SK-N-SH treated with all-trans-retinoic acid at 6 μM for 48 hours (cell line): ENCODE measurements at regions not wholly inside any gene's neighbourhood (a gene's known extent, or its start where the extent isn't known, plus 50 kb on each side); places are given as distances from the start of the nearest gene placed in this dataset.

ENCODE experiments used
- ATAC-seq: fragments of 200-7000 bp; cut with Tn5 transposase; 3 replicates; pipeline ENCODE4 v1.9.1; 2020; ENCODE audit warnings: mild to moderate bottlenecking, moderate library complexity
- ARNTL ChIP-seq: fragments of 450-650 bp; formaldehyde crosslinking; IDR thresholded peaks from 2 replicates; pipeline ENCODE4 v1.5.0; 2020; ENCODE audit warnings: low read depth, mild to moderate bottlenecking, moderate library complexity, borderline replicate concordance
- BACH2 ChIP-seq: fragments of 250-450 bp; sonication (Bioruptor Pico); IDR thresholded peaks from 2 replicates; pipeline ENCODE4 v1.9.0; 2021; ENCODE audit warnings: mild to moderate bottlenecking, borderline replicate concordance
- CSDC2 ChIP-seq: fragments of 250-450 bp; sonication (Bioruptor Pico); IDR thresholded peaks from 2 replicates; pipeline ENCODE4 v1.5.0; 2020; ENCODE audit warnings: mild to moderate bottlenecking, moderate library complexity
- ESRRG ChIP-seq: fragments of 250-450 bp; sonication (Bioruptor Pico); IDR thresholded peaks from 2 replicates; pipeline ENCODE4 v1.6.1; 2021; ENCODE audit warnings: mild to moderate bottlenecking
- GLIS3 ChIP-seq: fragments of 250-450 bp; sonication (Bioruptor Pico); IDR thresholded peaks from 2 replicates; pipeline ENCODE4 v1.5.0; 2020; ENCODE audit warnings: mild to moderate bottlenecking, moderate library complexity
- ISL1 ChIP-seq: fragments of 250-450 bp; sonication (Bioruptor Pico); IDR thresholded peaks from 2 replicates; pipeline ENCODE4 v2.1.2; 2022; ENCODE audit warnings: mild to moderate bottlenecking, moderate library complexity
- OSR1 ChIP-seq: fragments of 250-450 bp; sonication (Bioruptor Pico); IDR thresholded peaks from 2 replicates; pipeline ENCODE4 v1.8.0; 2022; ENCODE audit warnings: moderate library complexity, mild to moderate bottlenecking, inconsistent platforms
- PPARA ChIP-seq: fragments of 250-450 bp; sonication (Bioruptor Pico); IDR thresholded peaks from 2 replicates; pipeline ENCODE4 v1.5.0; 2020; ENCODE audit warnings: mild to moderate bottlenecking, borderline replicate concordance
- RARB ChIP-seq: fragments of 250-450 bp; sonication (Bioruptor Pico); IDR thresholded peaks from 2 replicates; pipeline ENCODE4 v1.8.0; 2021; ENCODE audit warnings: mild to moderate bottlenecking, moderate library complexity
- SNAI2 ChIP-seq: fragments of 250-450 bp; sonication (Bioruptor Pico); IDR thresholded peaks from 2 replicates; pipeline ENCODE4 v1.5.0; 2020; ENCODE audit warnings: mild to moderate bottlenecking, moderate library complexity
- TCF4 ChIP-seq: fragments of 250-450 bp; sonication (Bioruptor Pico); IDR thresholded peaks from 2 replicates; pipeline ENCODE4 v1.8.0; 2021; ENCODE audit warnings: mild to moderate bottlenecking, moderate library complexity, borderline replicate concordance
- TOX ChIP-seq: fragments of 250-450 bp; sonication (Bioruptor Pico); IDR thresholded peaks from 2 replicates; pipeline ENCODE4 v1.8.0; 2021; ENCODE audit warnings: mild to moderate bottlenecking, moderate library complexity, borderline replicate concordance
- ZC3H10 ChIP-seq: fragments of 250-450 bp; sonication (Bioruptor Pico); IDR thresholded peaks from 2 replicates; pipeline ENCODE4 v1.5.1; 2021; ENCODE audit warnings: mild to moderate bottlenecking, moderate library complexity
- ZFP30 ChIP-seq: fragments of 450-650 bp; formaldehyde crosslinking; IDR thresholded peaks from 2 replicates; pipeline ENCODE4 v1.5.0; 2022; ENCODE audit warnings: mild to moderate bottlenecking, moderate library complexity
- ZNF565 ChIP-seq: fragments of 450-650 bp; formaldehyde crosslinking; conservative IDR thresholded peaks from 2 replicates; pipeline ENCODE4 v1.5.0; 2020; ENCODE audit warnings: low read depth, mild to moderate bottlenecking, moderate library complexity
- ZNF70 ChIP-seq: fragments of 450-650 bp; formaldehyde crosslinking; IDR thresholded peaks from 2 replicates; pipeline ENCODE4 v1.5.0; 2020; ENCODE audit warnings: mild to moderate bottlenecking, moderate library complexity
- ZNF8 ChIP-seq: fragments of 450-650 bp; formaldehyde crosslinking; IDR thresholded peaks from 2 replicates; pipeline ENCODE4 v1.5.0; 2020; ENCODE audit warnings: mild to moderate bottlenecking, moderate library complexity
- TF ChIP-seq, protein P1 (sequence below): fragments of 250-450 bp; sonication (Bioruptor Pico); IDR thresholded peaks from 2 replicates; pipeline ENCODE4 v1.5.1; 2020; ENCODE audit warnings: low read depth, mild to moderate bottlenecking, moderate library complexity
- TF ChIP-seq, protein P2 (sequence below): fragments of 250-450 bp; sonication (Bioruptor Pico); IDR thresholded peaks from 2 replicates; pipeline ENCODE4 v1.5.0; 2020; ENCODE audit warnings: mild to moderate bottlenecking, moderate library complexity
- TF ChIP-seq, protein P3 (sequence below): fragments of 250-450 bp; sonication (Bioruptor Pico); IDR thresholded peaks from 2 replicates; pipeline ENCODE4 v1.8.0; 2021; ENCODE audit warnings: low read depth, mild to moderate bottlenecking, moderate library complexity, borderline replicate concordance
- TF ChIP-seq, protein P4 (sequence below): fragments of 250-450 bp; sonication (Bioruptor Pico); IDR thresholded peaks from 2 replicates; pipeline ENCODE4 v1.5.1; 2021; ENCODE audit warnings: mild to moderate bottlenecking, moderate library complexity
- TF ChIP-seq, protein P5 (sequence below): fragments of 250-450 bp; sonication (Bioruptor Pico); IDR thresholded peaks from 2 replicates; pipeline ENCODE4 v1.8.0; 2020; ENCODE audit warnings: mild to moderate bottlenecking, moderate library complexity, borderline replicate concordance

DNA sequence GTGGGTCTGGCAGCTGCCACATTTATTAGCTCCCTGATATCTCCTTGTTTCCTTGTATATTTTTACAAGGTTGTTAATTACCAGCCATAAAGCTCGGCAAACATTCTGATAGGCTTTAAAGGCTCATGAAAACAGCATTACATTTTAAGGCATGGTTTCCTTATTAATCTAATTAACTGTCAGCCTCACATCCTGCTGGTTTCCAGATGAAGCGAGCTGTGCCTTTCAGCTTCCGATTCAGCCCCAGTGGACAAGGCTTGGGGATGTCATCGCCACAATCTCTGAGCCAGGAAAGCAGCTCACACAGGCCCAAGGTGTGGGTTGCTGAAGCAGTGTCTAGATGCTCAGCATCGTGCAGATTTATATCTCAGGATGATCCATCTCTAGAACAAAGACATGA, 66.0 kb upstream of the RALY start:
- TF ChIP-seq TCF4 = peak; percentile 62
- 0 out of 2 replicates have a peak, but pooled peaks have one; percentile 3 for TF ChIP-seq ZNF8 (CRISPR knock-in tag)
- no peak for TF ChIP-seq ZNF565 (CRISPR knock-in tag)
- peak; percentile 36; the same call in 1 of the 3 replicates for ATAC-seq

DNA sequence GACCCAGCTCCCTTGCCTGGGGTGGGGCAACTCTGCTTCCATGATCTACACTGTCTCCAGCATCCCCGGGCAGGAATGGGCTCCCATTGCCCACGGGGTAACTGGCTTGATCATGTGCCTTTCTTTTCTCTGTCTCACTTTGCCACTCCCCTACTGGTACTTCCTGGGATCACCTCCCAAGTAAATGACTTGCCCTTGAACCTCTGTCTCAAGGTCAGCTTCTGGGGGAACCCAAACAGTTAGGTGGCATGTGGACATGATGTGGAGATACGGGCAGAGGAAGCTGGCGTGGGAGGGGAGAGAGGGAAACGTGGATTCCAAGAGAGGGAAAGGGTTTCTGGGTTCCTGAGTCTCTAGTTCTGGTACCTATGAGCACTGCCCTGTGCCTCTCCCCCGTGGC, 63.8 kb upstream of the RALY start:
- TF ChIP-seq ISL1 = no peak
- no peak for TF ChIP-seq RARB
- TF ChIP-seq TOX = no peak
- no peak for TF ChIP-seq ZNF70 (CRISPR knock-in tag)
- TF ChIP-seq ZC3H10 = no peak
- TF ChIP-seq, protein P1, sequence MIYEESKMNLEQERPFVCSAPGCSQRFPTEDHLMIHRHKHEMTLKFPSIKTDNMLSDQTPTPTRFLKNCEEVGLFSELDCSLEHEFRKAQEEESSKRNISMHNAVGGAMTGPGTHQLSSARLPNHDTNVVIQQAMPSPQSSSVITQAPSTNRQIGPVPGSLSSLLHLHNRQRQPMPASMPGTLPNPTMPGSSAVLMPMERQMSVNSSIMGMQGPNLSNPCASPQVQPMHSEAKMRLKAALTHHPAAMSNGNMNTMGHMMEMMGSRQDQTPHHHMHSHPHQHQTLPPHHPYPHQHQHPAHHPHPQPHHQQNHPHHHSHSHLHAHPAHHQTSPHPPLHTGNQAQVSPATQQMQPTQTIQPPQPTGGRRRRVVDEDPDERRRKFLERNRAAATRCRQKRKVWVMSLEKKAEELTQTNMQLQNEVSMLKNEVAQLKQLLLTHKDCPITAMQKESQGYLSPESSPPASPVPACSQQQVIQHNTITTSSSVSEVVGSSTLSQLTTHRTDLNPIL = no peak
- TF ChIP-seq, protein P2, sequence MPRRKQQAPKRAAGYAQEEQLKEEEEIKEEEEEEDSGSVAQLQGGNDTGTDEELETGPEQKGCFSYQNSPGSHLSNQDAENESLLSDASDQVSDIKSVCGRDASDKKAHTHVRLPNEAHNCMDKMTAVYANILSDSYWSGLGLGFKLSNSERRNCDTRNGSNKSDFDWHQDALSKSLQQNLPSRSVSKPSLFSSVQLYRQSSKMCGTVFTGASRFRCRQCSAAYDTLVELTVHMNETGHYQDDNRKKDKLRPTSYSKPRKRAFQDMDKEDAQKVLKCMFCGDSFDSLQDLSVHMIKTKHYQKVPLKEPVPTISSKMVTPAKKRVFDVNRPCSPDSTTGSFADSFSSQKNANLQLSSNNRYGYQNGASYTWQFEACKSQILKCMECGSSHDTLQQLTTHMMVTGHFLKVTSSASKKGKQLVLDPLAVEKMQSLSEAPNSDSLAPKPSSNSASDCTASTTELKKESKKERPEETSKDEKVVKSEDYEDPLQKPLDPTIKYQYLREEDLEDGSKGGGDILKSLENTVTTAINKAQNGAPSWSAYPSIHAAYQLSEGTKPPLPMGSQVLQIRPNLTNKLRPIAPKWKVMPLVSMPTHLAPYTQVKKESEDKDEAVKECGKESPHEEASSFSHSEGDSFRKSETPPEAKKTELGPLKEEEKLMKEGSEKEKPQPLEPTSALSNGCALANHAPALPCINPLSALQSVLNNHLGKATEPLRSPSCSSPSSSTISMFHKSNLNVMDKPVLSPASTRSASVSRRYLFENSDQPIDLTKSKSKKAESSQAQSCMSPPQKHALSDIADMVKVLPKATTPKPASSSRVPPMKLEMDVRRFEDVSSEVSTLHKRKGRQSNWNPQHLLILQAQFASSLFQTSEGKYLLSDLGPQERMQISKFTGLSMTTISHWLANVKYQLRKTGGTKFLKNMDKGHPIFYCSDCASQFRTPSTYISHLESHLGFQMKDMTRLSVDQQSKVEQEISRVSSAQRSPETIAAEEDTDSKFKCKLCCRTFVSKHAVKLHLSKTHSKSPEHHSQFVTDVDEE = no peak
- no peak for TF ChIP-seq ARNTL
- TF ChIP-seq ZFP30 (CRISPR knock-in tag) = no peak
- no peak for TF ChIP-seq OSR1 (CRISPR knock-in tag)
- TF ChIP-seq BACH2 (CRISPR knock-in tag) = no peak
- TF ChIP-seq CSDC2 = no peak
- TF ChIP-seq GLIS3 = no peak
- TF ChIP-seq TCF4 = no peak
- TF ChIP-seq, protein P3, sequence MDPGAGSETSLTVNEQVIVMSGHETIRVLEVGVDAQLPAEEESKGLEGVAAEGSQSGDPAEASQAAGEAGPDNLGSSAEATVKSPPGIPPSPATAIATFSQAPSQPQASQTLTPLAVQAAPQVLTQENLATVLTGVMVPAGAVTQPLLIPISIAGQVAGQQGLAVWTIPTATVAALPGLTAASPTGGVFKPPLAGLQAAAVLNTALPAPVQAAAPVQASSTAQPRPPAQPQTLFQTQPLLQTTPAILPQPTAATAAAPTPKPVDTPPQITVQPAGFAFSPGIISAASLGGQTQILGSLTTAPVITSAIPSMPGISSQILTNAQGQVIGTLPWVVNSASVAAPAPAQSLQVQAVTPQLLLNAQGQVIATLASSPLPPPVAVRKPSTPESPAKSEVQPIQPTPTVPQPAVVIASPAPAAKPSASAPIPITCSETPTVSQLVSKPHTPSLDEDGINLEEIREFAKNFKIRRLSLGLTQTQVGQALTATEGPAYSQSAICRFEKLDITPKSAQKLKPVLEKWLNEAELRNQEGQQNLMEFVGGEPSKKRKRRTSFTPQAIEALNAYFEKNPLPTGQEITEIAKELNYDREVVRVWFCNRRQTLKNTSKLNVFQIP = no peak
- TF ChIP-seq, protein P4, sequence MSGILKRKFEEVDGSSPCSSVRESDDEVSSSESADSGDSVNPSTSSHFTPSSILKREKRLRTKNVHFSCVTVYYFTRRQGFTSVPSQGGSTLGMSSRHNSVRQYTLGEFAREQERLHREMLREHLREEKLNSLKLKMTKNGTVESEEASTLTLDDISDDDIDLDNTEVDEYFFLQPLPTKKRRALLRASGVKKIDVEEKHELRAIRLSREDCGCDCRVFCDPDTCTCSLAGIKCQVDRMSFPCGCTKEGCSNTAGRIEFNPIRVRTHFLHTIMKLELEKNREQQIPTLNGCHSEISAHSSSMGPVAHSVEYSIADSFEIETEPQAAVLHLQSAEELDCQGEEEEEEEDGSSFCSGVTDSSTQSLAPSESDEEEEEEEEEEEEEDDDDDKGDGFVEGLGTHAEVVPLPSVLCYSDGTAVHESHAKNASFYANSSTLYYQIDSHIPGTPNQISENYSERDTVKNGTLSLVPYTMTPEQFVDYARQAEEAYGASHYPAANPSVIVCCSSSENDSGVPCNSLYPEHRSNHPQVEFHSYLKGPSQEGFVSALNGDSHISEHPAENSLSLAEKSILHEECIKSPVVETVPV (CRISPR knock-in tag) = no peak
- TF ChIP-seq, protein P5, sequence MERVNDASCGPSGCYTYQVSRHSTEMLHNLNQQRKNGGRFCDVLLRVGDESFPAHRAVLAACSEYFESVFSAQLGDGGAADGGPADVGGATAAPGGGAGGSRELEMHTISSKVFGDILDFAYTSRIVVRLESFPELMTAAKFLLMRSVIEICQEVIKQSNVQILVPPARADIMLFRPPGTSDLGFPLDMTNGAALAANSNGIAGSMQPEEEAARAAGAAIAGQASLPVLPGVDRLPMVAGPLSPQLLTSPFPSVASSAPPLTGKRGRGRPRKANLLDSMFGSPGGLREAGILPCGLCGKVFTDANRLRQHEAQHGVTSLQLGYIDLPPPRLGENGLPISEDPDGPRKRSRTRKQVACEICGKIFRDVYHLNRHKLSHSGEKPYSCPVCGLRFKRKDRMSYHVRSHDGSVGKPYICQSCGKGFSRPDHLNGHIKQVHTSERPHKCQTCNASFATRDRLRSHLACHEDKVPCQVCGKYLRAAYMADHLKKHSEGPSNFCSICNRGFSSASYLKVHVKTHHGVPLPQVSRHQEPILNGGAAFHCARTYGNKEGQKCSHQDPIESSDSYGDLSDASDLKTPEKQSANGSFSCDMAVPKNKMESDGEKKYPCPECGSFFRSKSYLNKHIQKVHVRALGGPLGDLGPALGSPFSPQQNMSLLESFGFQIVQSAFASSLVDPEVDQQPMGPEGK (CRISPR knock-in tag) = no peak
- TF ChIP-seq ZNF565 (CRISPR knock-in tag) = no peak
- TF ChIP-seq PPARA = no peak
- TF ChIP-seq SNAI2 (CRISPR knock-in tag) = no peak
- ATAC-seq = no peak

DNA sequence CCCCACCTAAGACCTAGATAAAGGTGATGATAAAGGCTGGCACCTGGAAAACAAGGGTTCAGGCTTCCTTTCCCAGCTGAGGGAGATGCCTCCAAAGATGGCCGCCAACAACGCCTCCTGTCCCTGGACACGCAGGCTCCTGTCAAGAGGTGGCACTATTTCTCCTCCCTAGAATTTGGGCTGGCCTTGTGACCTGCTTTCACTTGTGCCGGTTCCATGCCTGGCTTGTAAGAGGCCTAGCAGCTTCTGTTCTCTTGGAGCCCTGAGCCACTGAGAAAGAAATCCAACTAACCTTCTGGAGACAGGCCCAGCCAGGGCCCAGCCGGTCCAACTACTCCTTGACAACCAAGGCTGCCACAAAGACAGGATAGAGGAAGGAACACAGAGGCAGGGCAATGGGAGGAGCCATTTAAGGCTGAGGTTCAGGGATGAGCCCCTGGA, 60.2 kb upstream of the RALY start:
- TF ChIP-seq PPARA (no peak), GLIS3 (no peak), ESRRG (no peak), ISL1 (no peak), TOX (no peak), SNAI2 (CRISPR knock-in tag) (no peak)
- TF ChIP-seq, protein P5 (CRISPR knock-in tag) = no peak
- TF ChIP-seq, protein P3 = no peak
- ATAC-seq = peak; percentile 83
